GM12878 (cell line): ENCODE measurements at regions not wholly inside any gene's neighbourhood (a gene's known extent, or its start where the extent isn't known, plus 50 kb on each side); places are given as distances from the start of the nearest gene placed in this dataset.
"Not testable (repeated sequence)": the region's sequence is repeated elsewhere in the genome, so short reads cannot be mapped to it uniquely, and the experiment has no call there.

ENCODE experiments used
- ATAC-seq: fragments of 200-7000 bp; cut with Tn5 transposase; 3 replicates; pipeline ENCODE4 v1.9.1; 2020; ENCODE audit warnings: mild to moderate bottlenecking, moderate library complexity
- BruUV-seq: library from RNA; stranded (reverse); fragments of 400-500 nt; replicated peaks from 2 replicates; lab custom pipeline; 2021; lab: Mats Ljungman, UMichigan
- CTCF ChIA-PET: fragments of 300-600 bp; sonication (Branson Sonifier 250); formaldehyde crosslinking; extraction: SDS; loops from one replicate; lab custom pipeline; 2021; ENCODE audit warnings: inconsistent platforms; lab: Yijun Ruan, JAX
- POLR2A ChIA-PET: fragments of 350-600 bp; formaldehyde crosslinking; extraction: SDS; loops from one replicate; lab custom pipeline; 2021; ENCODE audit warnings: inconsistent platforms; lab: Charles Lee
- RAD21 ChIA-PET: fragments of 300-600 bp; sonication (Branson Sonifier 250); formaldehyde crosslinking; loops from one replicate; lab custom pipeline; 2023; ENCODE audit warnings: antibody characterized with exemption; ENCODE audit not compliant: unreplicated experiment; lab: Charles Lee
- SMC1A ChIA-PET: fragments of 300-600 bp; sonication (Branson Sonifier 250); formaldehyde crosslinking; loops from one replicate; lab custom pipeline; 2023; ENCODE audit not compliant: unreplicated experiment, uncharacterized antibody; lab: Charles Lee
- DNase-seq: peaks from one replicate; pipeline ENCODE4 v3.0.0-alpha.2; 2011; ENCODE audit warnings: low read depth, low spot score
- FAIRE-seq: peaks from 3 replicates; lab custom pipeline; 2011; peaks lifted over from hg19 to GRCh38; lab: Jason Lieb, UNC
- H2AFZ ChIP-seq: 2 replicates; pipeline ENCODE4 v1.6.0; 2011; ENCODE audit warnings: low read depth, low read length, control low read depth; ENCODE audit not compliant: control insufficient read depth
- H3K27ac ChIP-seq: 2 replicates; pipeline ENCODE4 v1.5.1; 2011; ENCODE audit warnings: control low read depth; ENCODE audit not compliant: control insufficient read depth, insufficient read depth
- H3K27me3 ChIP-seq, 2 experiments: replicated peaks in 1 of 2; 2 replicates each; pipeline versions ENCODE4 v1.6.0 to v1.6.1; 2011; ENCODE audit warnings: low read length in 1 of 2; ENCODE audit not compliant: control insufficient read depth in 2 of 2, insufficient read depth in 2 of 2
- H3K36me3 ChIP-seq, 2 experiments: 2 replicates each; pipeline ENCODE4 v1.5.1; 2011; ENCODE audit warnings: low read length in 1 of 2; ENCODE audit not compliant: control insufficient read depth in 2 of 2, insufficient read depth in 2 of 2
- H3K4me1 ChIP-seq: 2 replicates; pipeline ENCODE4 v1.6.1; 2011; ENCODE audit warnings: mild to moderate bottlenecking, low read length, moderate library complexity, mixed read lengths; ENCODE audit not compliant: control insufficient read depth, insufficient read depth
- H3K4me2 ChIP-seq: 2 replicates; pipeline ENCODE4 v1.6.0; 2011; ENCODE audit warnings: control low read depth; ENCODE audit not compliant: control insufficient read depth, insufficient read depth
- H3K4me3 ChIP-seq: fragments of 200-600 bp; sonication (generic); 2 replicates; pipeline ENCODE4 v1.5.1; 2016
- H3K79me2 ChIP-seq: 2 replicates; pipeline ENCODE4 v1.6.0; 2011; ENCODE audit warnings: low read length; ENCODE audit not compliant: control insufficient read depth, insufficient read depth
- H3K9ac ChIP-seq: 2 replicates; pipeline ENCODE4 v1.8.0; 2011; ENCODE audit warnings: low read length, control low read depth, mixed read lengths; ENCODE audit not compliant: control insufficient read depth, insufficient read depth
- H3K9me3 ChIP-seq: replicated peaks from 3 replicates; pipeline ENCODE4 v1.5.1; 2011; ENCODE audit warnings: mild to moderate bottlenecking, low read length; ENCODE audit not compliant: control insufficient read depth, insufficient read depth
- H4K20me1 ChIP-seq: 2 replicates; pipeline ENCODE4 v1.6.0; 2011; ENCODE audit not compliant: control insufficient read depth, insufficient read depth
- ASH2L ChIP-seq: fragments of 300-600, 200-600 bp; sonication (generic); IDR thresholded peaks from 2 replicates; pipeline ENCODE4 v1.6.1; 2017; ENCODE audit warnings: low read depth, mild to moderate bottlenecking, borderline replicate concordance
- BHLHE40 ChIP-seq, 2 experiments: fragments of 450-650 bp in 1 of 2; IDR thresholded peaks; 2 replicates each; pipeline ENCODE4 v1.6.1; 2011 to 2017; ENCODE audit warnings: low read depth in 2 of 2, borderline replicate concordance in 1 of 2, improper control_type of control experiment in 1 of 2, low read length in 1 of 2, mild to moderate bottlenecking in 1 of 2
- CREM ChIP-seq: IDR thresholded peaks from 2 replicates; pipeline ENCODE4 v1.6.1; 2014; ENCODE audit warnings: antibody characterized with exemption, low read depth
- HDGF ChIP-seq: fragments of 450-650 bp; IDR thresholded peaks from 2 replicates; pipeline ENCODE4 v1.6.1; 2016; ENCODE audit warnings: antibody characterized with exemption
- MEF2B ChIP-seq: fragments of 450-650 bp; IDR thresholded peaks from 2 replicates; pipeline ENCODE4 v1.6.1; 2018; ENCODE audit warnings: mild to moderate bottlenecking, moderate library complexity; ENCODE audit not compliant: partially characterized antibody, poor library complexity, severe bottlenecking
- NRF1 ChIP-seq: conservative IDR thresholded peaks from 2 replicates; pipeline ENCODE4 v1.6.1; 2011; ENCODE audit warnings: mild to moderate bottlenecking, low read depth, low read length, improper control_type of control experiment
- RAD51 ChIP-seq: fragments of 450-650 bp; IDR thresholded peaks from 2 replicates; pipeline ENCODE4 v1.6.1; 2016; ENCODE audit warnings: moderate library complexity, mild to moderate bottlenecking, inconsistent platforms
- TARDBP ChIP-seq: IDR thresholded peaks from 2 replicates; pipeline ENCODE4 v1.6.1; 2016; ENCODE audit warnings: borderline replicate concordance
- ZNF622 ChIP-seq: fragments of 450-650 bp; IDR thresholded peaks from 2 replicates; pipeline ENCODE4 v1.6.1; 2017; ENCODE audit warnings: mild to moderate bottlenecking, inconsistent platforms
- WGBS: methylation state at CpG from one replicate; pipeline ENCODE4 v1.1.6; 2016; ENCODE audit warnings: low lambda C conversion rate; ENCODE audit not compliant: insufficient replicate concordance, insufficient coverage; ENCODE audit errors: missing lambda C conversion rate; 5-methylcytosine and 5-hydroxymethylcytosine counted together
- in situ Hi-C: fragments of 300-500 bp; cut with MboI; formaldehyde crosslinking; loops from 9 replicates; pipeline ENCODE4 v1.14.3; 2018; ENCODE audit warnings: mixed read lengths
- intact Hi-C: fragments of 100-400 bp; cut with micrococcal nuclease; formaldehyde crosslinking; loops from one replicate; pipeline ENCODE4 v1.14.2; 2022; ENCODE audit not compliant: unreplicated experiment
- TF ChIP-seq, protein P1 (sequence below): IDR thresholded peaks from 2 replicates; pipeline ENCODE4 v1.6.1; 2011; ENCODE audit warnings: borderline replicate concordance, low read depth, mild to moderate bottlenecking, moderate library complexity, mixed read lengths, low read length; ENCODE audit not compliant: insufficient read depth; ENCODE audit errors: extremely low read length

DNA sequence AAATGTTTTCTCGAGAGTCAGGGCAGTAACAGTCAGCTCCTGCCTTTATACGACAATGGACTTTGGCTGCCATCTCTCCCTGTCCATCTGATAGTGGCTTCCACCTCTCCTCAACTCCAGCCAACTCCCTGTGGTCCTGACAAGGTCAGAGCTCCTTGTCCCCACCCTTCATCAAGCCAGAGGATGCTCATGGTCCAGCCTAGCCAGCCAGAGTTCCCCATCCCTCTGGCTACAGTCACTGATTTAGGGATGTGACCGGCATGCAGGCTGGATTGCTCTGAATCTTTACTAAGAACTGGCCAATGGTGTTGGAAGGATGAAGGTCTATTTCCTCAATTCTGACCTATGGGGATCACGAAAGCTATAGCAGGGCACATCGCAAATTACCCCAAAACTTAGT is 156.1 kb downstream of the OR4M2 start:
- 11% methylated on average over 5 of the region's 5 CpGs for WGBS
- ChIA-PET CTCF (no interaction called here), SMC1A (interaction anchor here (1.3 kb wide), 1 partner anchor 13 kb away, joined by 3 read pairs; no protein-coding TSS in a partner anchor), RAD21 (no interaction called here), POLR2A (no interaction called here)
- H3K4me3 ChIP-seq: no peak overlapping the region
- no peak for ATAC-seq
- H4K20me1 ChIP-seq: no peaks in the 10 kb centered on the region
- no peak for FAIRE-seq
- H3K79me2 ChIP-seq: no peaks in the 10 kb centered on the region
- no peaks in the 10 kb centered on the region for H3K36me3 ChIP-seq
- H3K4me2 ChIP-seq: no peak overlapping the region
- in situ Hi-C loops (loop anchor here (10.0 kb wide), 1 partner anchor 1892 kb away; no protein-coding TSS in a partner anchor), intact Hi-C loops (no loop called here)
- no peaks in the 10 kb centered on the region for H3K4me1 ChIP-seq
- H3K27me3 ChIP-seq: no peaks in the 10 kb centered on the region
- BruUV-seq: no TSS peak
- DNase-seq: no peak
- H3K27ac ChIP-seq: no peak overlapping the region
- TF ChIP-seq TARDBP: no peak
- TF ChIP-seq HDGF: no peak
- TF ChIP-seq, protein P1, sequence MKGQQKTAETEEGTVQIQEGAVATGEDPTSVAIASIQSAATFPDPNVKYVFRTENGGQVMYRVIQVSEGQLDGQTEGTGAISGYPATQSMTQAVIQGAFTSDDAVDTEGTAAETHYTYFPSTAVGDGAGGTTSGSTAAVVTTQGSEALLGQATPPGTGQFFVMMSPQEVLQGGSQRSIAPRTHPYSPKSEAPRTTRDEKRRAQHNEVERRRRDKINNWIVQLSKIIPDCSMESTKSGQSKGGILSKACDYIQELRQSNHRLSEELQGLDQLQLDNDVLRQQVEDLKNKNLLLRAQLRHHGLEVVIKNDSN: no peak
- no peak for TF ChIP-seq ZNF622
- no peak for TF ChIP-seq CREM
- TF ChIP-seq BHLHE40 (IDR thresholded peaks at IDR 0.05; ENCODE audit: borderline replicate concordance in 1 of 2, low read depth in 2 of 2, low read length in 1 of 2): no peak
- TF ChIP-seq NRF1: no peak
- no peak overlapping the region for H2AFZ ChIP-seq
- H3K9me3 ChIP-seq: no peaks in the 10 kb centered on the region
- no peak overlapping the region for H3K9ac ChIP-seq

DNA sequence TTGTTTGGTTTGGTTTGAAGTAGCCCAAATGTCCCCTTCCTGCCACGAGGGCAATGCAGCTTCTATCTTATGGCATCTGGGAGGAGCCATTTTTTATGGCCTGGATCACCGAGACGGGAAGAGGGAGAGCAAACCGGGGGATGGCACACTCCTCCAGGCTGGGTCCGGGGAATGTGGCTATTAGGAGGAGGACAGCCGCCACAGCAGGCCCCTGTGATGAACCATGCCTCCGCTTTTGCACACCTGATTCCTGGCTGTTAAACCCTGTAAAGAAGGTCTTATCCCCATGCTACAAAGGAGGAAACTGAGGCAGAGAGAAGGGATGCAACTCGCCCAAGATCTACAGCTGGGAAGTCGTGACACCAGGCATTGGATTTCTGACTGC is 157.6 kb downstream of the OR4M2 start:
- H3K4me3 ChIP-seq: no peak overlapping the region
- no peak overlapping the region for H3K9ac ChIP-seq
- no peaks in the 10 kb centered on the region for H4K20me1 ChIP-seq
- no peak overlapping the region for H3K27ac ChIP-seq
- no peak for ATAC-seq
- no peaks in the 10 kb centered on the region for H3K79me2 ChIP-seq
- POLR2A ChIA-PET: no interaction called here
- no peak for FAIRE-seq
- intact Hi-C loops (no loop called here), in situ Hi-C loops (loop anchor here (10.0 kb wide), 1 partner anchor 1893 kb away; no protein-coding TSS in a partner anchor)
- no peak for DNase-seq
- RAD21 ChIA-PET: no interaction called here
- no peak overlapping the region for H3K4me2 ChIP-seq
- H3K4me1 ChIP-seq: no peaks in the 10 kb centered on the region
- no peaks in the 10 kb centered on the region for H3K36me3 ChIP-seq
- no peaks in the 10 kb centered on the region for H3K27me3 ChIP-seq
- no peaks in the 10 kb centered on the region for H3K9me3 ChIP-seq
- SMC1A ChIA-PET: no interaction called here
- CTCF ChIA-PET: no interaction called here
- no peak for TF ChIP-seq RAD51
- TF ChIP-seq MEF2B: no peak
- no peak for TF ChIP-seq ASH2L
- BruUV-seq: no TSS peak
- WGBS: 18% methylated on average over 9 of the region's 9 CpGs
- H2AFZ ChIP-seq: no peak overlapping the region

DNA sequence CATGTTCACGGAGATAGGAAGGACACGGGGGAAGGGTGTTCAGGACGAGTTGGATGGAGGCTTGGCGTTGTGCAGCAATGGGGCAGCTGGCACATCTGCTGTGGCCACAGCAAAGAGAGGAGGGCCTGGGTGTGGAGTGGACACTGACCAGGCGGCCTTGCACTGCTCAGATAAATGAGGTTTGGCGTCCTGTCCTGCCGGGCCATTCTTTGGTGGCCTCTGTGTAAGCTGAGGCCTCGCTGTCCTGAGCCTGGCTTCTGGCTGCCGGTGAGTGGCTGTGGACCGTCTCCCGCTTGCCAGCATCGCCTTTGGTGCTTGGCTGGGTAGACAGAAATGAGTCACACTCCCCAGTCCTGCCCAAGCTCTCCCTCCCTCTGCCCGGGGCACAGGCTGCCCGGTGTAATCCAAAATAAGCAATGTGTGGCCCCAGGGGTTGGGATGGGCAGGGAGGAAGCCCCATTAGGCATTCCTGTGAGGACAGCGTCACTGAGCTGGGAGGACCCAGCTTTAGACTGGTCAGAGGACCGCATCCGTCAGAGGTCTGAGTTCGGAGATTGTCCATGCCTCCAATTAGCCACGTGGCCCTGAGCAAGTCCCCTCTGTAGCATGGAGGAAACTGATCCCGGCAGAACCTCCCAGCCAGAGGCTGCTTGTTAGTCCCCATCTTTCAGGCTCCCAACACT is 158.1 kb downstream of the OR4M2 start:
- H3K9me3 ChIP-seq, SMC1A ChIA-PET, H3K4me2 ChIP-seq, H3K27me3 ChIP-seq, H3K9ac ChIP-seq, intact Hi-C loops, CTCF ChIA-PET, RAD21 ChIA-PET, H3K4me3 ChIP-seq, POLR2A ChIA-PET, H3K27ac ChIP-seq, DNase-seq, BruUV-seq, H3K4me1 ChIP-seq, H2AFZ ChIP-seq, ATAC-seq, H4K20me1 ChIP-seq, H3K79me2 ChIP-seq, FAIRE-seq, H3K36me3 ChIP-seq: not testable (repeated sequence)
- 35% methylated on average over 20 of the region's 20 CpGs for WGBS
- in situ Hi-C loops: loop anchor here (10.0 kb wide), 1 partner anchor 1894 kb away; no protein-coding TSS in a partner anchor
